Breast epithelium (tissue), 3 donors: ENCODE measurements at regions not wholly inside any gene's neighbourhood (a gene's known extent, or its start where the extent isn't known, plus 50 kb on each side); places are given as distances from the start of the nearest gene placed in this dataset.

Experiments used
- POLR2A ChIP-seq: fragments of 450-650 bp; IDR thresholded peaks from one replicate; pipeline ENCODE4 v1.6.1; 2016; ENCODE audit warnings: antibody characterized with exemption, mild to moderate bottlenecking, moderate library complexity
- TF ChIP-seq, protein P1 (sequence below), 3 donors: fragments of 450-650 bp; IDR thresholded peaks; one replicate each; pipeline ENCODE4 v1.5.1; 2016 to 2017; ENCODE audit warnings: antibody characterized with exemption in 3 of 3, mild to moderate bottlenecking in 3 of 3, moderate library complexity in 3 of 3

DNA sequence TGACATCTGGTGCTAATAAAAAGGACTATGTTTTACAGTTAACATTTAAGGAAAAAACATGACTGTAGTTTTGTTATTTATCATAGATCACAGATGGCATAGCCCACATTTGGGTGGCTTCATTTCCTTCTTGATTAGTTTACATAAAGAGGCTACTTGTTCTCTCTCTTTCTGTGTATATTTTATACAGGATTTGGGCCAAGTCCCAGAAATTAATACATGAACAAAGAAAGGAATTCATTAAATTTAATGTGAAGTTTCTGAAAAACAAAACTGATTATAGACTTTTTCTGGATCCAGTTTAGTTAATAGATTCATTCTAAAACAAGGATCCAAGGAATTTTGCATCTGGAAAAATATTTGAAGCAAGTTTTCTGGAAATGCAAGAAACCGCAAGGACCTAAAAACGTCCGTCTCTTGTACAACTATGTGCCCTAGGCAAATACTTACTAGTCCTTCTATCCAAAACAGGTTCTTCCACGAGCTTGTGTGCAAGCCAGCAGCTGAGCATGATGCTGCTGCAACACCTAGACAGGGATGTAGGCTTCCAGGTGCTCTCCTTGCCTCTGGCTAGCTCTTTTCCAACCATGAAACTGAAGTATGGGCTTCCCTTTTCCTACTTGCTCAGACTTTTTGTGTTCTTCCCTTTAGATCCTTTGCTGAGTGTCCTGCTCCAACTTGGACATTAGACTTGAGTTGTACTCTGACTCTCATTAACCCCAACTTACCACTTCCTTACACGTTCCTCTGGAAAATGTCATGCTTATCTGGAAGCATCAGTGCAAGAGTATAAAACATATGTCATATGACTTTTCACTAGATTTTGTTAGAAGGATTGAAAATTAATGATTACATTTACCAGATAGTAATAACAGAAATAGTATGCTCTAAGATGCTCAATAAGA is 161.5 kb upstream of the STARD13 start:
- TF ChIP-seq, protein P1, sequence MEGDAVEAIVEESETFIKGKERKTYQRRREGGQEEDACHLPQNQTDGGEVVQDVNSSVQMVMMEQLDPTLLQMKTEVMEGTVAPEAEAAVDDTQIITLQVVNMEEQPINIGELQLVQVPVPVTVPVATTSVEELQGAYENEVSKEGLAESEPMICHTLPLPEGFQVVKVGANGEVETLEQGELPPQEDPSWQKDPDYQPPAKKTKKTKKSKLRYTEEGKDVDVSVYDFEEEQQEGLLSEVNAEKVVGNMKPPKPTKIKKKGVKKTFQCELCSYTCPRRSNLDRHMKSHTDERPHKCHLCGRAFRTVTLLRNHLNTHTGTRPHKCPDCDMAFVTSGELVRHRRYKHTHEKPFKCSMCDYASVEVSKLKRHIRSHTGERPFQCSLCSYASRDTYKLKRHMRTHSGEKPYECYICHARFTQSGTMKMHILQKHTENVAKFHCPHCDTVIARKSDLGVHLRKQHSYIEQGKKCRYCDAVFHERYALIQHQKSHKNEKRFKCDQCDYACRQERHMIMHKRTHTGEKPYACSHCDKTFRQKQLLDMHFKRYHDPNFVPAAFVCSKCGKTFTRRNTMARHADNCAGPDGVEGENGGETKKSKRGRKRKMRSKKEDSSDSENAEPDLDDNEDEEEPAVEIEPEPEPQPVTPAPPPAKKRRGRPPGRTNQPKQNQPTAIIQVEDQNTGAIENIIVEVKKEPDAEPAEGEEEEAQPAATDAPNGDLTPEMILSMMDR (IDR thresholded peaks at IDR 0.05) = no peak
- TF ChIP-seq POLR2A = no peak
